HUES64 (cell line): ENCODE measurements at regions not wholly inside any gene's neighbourhood (a gene's known extent, or its start where the extent isn't known, plus 50 kb on each side); places are given as distances from the start of the nearest gene placed in this dataset.
"Not testable (repeated sequence)": the region's sequence is repeated elsewhere in the genome, so short reads cannot be mapped to it uniquely, and the experiment has no call there.

Experiments used
- H3K27ac ChIP-seq: 2 replicates; pipeline ENCODE4 v1.7.0; 2013; ENCODE audit warnings: low read depth, low read length, inconsistent platforms
- H3K27me3 ChIP-seq: 2 replicates; pipeline ENCODE4 v1.6.1; 2013; ENCODE audit warnings: mild to moderate bottlenecking, low read length; ENCODE audit not compliant: insufficient read depth
- H3K36me3 ChIP-seq: 2 replicates; pipeline ENCODE4 v1.6.1; 2013; ENCODE audit warnings: mild to moderate bottlenecking, low read length; ENCODE audit not compliant: insufficient read depth
- H3K4me1 ChIP-seq: 2 replicates; pipeline ENCODE4 v1.6.1; 2013; ENCODE audit warnings: mild to moderate bottlenecking, low read length, moderate library complexity; ENCODE audit not compliant: insufficient read depth
- H3K4me3 ChIP-seq: 2 replicates; pipeline ENCODE4 v1.5.1; 2013; ENCODE audit warnings: mild to moderate bottlenecking, low read length, moderate library complexity
- H3K9ac ChIP-seq: 2 replicates; pipeline ENCODE4 v1.6.1; 2013; ENCODE audit warnings: mild to moderate bottlenecking, low read depth, low read length
- H3K9me3 ChIP-seq: 2 replicates; pipeline ENCODE4 v1.6.1; 2013; ENCODE audit warnings: low read depth, low read length; ENCODE audit not compliant: insufficient read depth
- WGBS: fragments of 150-250, 120-280 bp; methylation state at CpG from one replicate; pipeline ENCODE4 v1.1.7; 2013; ENCODE audit warnings: missing lambda C conversion rate; 5-methylcytosine and 5-hydroxymethylcytosine counted together

GRCh38 chr5:120174089-120174488 lies 290.0 kb upstream of the PRR16 start:
- Histone ChIP-seq H3K27me3 (no peaks in the 10 kb centered on the region), H3K9me3 (no peaks in the 10 kb centered on the region), H3K27ac (no peak overlapping the region), H3K4me3 (no peak overlapping the region), H3K9ac (no peak overlapping the region), H3K36me3 (no peaks in the 10 kb centered on the region), H3K4me1 (no peaks in the 10 kb centered on the region)
- WGBS: 93% methylated on average over 2 of the region's 2 CpGs

DNA sequence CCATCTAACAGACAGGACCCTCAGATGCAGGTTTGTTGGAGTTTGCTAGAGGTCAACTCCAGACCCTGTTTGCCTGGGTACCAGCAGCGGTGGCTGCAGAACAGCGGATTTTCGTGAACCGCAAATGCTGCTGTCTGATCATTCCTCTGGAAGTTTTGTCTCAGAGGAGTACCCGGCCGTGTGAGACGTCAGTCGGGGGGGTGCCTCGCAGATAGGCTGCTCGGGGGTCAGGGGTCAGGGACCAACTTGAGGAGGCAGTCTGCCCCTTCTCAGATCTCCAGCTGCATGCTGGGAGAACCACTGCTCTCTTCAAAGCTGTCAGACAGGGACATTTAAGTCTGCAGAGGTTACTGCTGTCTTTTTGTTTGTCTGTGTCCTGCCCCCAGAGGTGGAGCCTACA lies 282.9 kb upstream of the PRR16 start:
- not testable (repeated sequence) for H3K9me3 ChIP-seq, H3K4me1 ChIP-seq, H3K27ac ChIP-seq, H3K27me3 ChIP-seq, H3K36me3 ChIP-seq, H3K4me3 ChIP-seq, H3K9ac ChIP-seq
- WGBS: 95% methylated on average over 10 of the region's 10 CpGs

GRCh38 chr5:120194650-120195049 lies 269.4 kb upstream of the PRR16 start:
- peaks cover 36% of the 10 kb centered on the region for H3K27me3 ChIP-seq
- WGBS: 60% methylated on average over 1 of the region's 2 CpGs
- not testable (repeated sequence) for H3K9ac ChIP-seq, H3K4me3 ChIP-seq, H3K27ac ChIP-seq, H3K4me1 ChIP-seq, H3K36me3 ChIP-seq, H3K9me3 ChIP-seq

GRCh38 chr5:120199559-120199958 lies 264.5 kb upstream of the PRR16 start:
- Histone ChIP-seq H3K4me1 (peaks cover 5% of the 10 kb centered on the region; the same call in 1 of the 2 replicates), H3K9me3 (no peaks in the 10 kb centered on the region), H3K27ac (no peak overlapping the region), H3K36me3 (no peaks in the 10 kb centered on the region), H3K4me3 (no peak overlapping the region), H3K9ac (no peak overlapping the region), H3K27me3 (peaks cover 17% of the 10 kb centered on the region)
- 97% methylated on average over 3 of the region's 3 CpGs for WGBS

GRCh38 chr5:120207129-120207528 lies 257.0 kb upstream of the PRR16 start:
- Histone ChIP-seq H3K27ac (no peak overlapping the region), H3K9me3 (no peaks in the 10 kb centered on the region), H3K27me3 (no peaks in the 10 kb centered on the region), H3K4me1 (no peaks in the 10 kb centered on the region), H3K4me3 (no peak overlapping the region), H3K9ac (no peak overlapping the region), H3K36me3 (no peaks in the 10 kb centered on the region)

DNA sequence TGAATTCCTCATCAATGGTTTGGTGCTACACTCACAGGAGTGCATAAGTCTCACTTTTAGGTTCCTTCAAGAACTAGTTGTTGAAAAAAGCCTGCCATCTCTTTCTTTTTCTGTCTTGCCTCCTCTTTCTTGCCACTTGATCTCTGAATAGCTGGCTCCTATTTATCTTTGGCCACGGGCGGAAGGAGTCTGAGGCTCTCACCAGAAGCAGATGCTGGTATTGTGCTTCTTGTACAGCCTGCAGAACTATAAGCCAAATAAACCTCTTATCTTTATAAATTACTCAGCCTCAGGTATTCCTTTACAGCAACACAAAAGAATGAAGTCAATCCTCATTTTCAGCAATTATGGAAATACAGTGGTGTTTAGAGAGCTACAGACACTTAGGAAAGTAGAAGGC lies 247.1 kb upstream of the PRR16 start:
- H3K27me3 ChIP-seq: no peaks in the 10 kb centered on the region
- H3K27ac ChIP-seq: no peak overlapping the region
- no peak overlapping the region for H3K4me3 ChIP-seq
- H3K36me3 ChIP-seq: no peaks in the 10 kb centered on the region
- 94% methylated on average over 2 of the region's 2 CpGs for WGBS
- H3K9me3 ChIP-seq: no peaks in the 10 kb centered on the region
- no peaks in the 10 kb centered on the region for H3K4me1 ChIP-seq
- no peak overlapping the region for H3K9ac ChIP-seq

- Histone ChIP-seq H3K9ac (no peak overlapping the region), H3K4me3 (no peak overlapping the region), H3K27ac (no peak overlapping the region), H3K4me1 (no peaks in the 10 kb centered on the region), H3K36me3 (no peaks in the 10 kb centered on the region), H3K9me3 (no peaks in the 10 kb centered on the region), H3K27me3 (no peaks in the 10 kb centered on the region)
- WGBS: 100% methylated on average over 3 of the region's 3 CpGs
These were observed 244.1 kb upstream of the PRR16 start for GRCh38 chr5:120219988-120220387.

GRCh38 chr5:120225524-120225923 lies 238.6 kb upstream of the PRR16 start:
- H3K4me3 ChIP-seq: no peak overlapping the region

DNA sequence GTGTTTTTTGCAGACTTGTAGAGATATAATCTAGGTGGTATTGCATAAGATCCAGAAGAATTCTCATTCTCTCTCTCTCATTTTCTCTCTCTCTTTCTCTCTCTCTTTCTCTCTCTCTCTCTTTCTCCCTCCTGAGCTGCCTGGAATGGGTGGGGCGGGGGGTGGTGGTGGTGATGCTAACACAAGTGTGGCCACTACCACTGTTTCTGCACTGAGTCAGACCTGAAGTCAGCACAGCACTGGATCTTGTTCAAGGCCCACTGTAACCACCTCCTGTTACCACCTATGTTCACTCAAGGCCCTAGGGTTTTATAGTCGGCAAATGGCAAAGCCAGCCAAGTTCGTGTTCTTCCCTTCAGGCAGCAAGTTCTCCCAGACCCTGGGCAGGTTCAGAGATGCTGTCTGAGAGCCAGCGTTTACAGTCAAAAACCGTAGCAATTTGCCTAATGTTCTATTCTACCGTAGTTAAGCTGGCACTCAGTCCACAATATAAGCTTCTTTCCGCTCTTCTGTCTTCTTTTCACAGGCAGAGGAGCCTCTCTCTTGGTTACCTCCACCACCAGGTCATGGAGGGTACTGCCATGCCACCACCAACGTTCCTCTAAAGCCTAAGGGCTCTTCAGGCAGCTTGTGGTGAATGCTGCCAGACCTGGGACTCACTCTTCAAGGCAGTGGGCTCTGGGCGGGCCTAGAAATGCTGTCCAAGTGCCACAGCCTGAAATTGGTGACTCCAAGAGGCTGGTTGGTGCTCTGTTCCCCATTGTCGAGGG lies 235.7 kb upstream of the PRR16 start:
- 90% methylated on average over 9 of the region's 10 CpGs for WGBS
- H3K27me3 ChIP-seq: no peaks in the 10 kb centered on the region
- H3K4me1 ChIP-seq: no peaks in the 10 kb centered on the region
- no peaks in the 10 kb centered on the region for H3K36me3 ChIP-seq
- H3K9me3 ChIP-seq: no peaks in the 10 kb centered on the region
- H3K9ac ChIP-seq: no peak overlapping the region
- H3K27ac ChIP-seq: no peak overlapping the region
- no peak overlapping the region for H3K4me3 ChIP-seq

More at GRCh38 chr5:120225524-120225923, 238.6 kb upstream of the PRR16 start:
- Histone ChIP-seq H3K36me3 (no peaks in the 10 kb centered on the region), H3K4me1 (no peaks in the 10 kb centered on the region), H3K27ac (no peak overlapping the region), H3K9me3 (no peaks in the 10 kb centered on the region), H3K9ac (no peak overlapping the region), H3K27me3 (no peaks in the 10 kb centered on the region)
- 86% methylated on average over 1 of the region's 2 CpGs for WGBS

GRCh38 chr5:120229036-120229435 lies 235.1 kb upstream of the PRR16 start:
- no peaks in the 10 kb centered on the region for H3K9me3 ChIP-seq
- 91% methylated on average over 1 of the region's 1 CpG for WGBS
- no peaks in the 10 kb centered on the region for H3K4me1 ChIP-seq
- H3K4me3 ChIP-seq: no peak overlapping the region
- H3K9ac ChIP-seq: no peak overlapping the region
- no peaks in the 10 kb centered on the region for H3K27me3 ChIP-seq
- no peak overlapping the region for H3K27ac ChIP-seq
- no peaks in the 10 kb centered on the region for H3K36me3 ChIP-seq

GRCh38 chr5:120231563-120231962 lies 232.5 kb upstream of the PRR16 start:
- H3K27ac ChIP-seq: no peak overlapping the region
- H3K4me1 ChIP-seq: no peaks in the 10 kb centered on the region
- no peak overlapping the region for H3K4me3 ChIP-seq
- no peaks in the 10 kb centered on the region for H3K9me3 ChIP-seq
- H3K36me3 ChIP-seq: no peaks in the 10 kb centered on the region
- no peaks in the 10 kb centered on the region for H3K27me3 ChIP-seq
- no peak overlapping the region for H3K9ac ChIP-seq
- WGBS: no CpG with 5 or more reads among the region's 1 CpG

DNA sequence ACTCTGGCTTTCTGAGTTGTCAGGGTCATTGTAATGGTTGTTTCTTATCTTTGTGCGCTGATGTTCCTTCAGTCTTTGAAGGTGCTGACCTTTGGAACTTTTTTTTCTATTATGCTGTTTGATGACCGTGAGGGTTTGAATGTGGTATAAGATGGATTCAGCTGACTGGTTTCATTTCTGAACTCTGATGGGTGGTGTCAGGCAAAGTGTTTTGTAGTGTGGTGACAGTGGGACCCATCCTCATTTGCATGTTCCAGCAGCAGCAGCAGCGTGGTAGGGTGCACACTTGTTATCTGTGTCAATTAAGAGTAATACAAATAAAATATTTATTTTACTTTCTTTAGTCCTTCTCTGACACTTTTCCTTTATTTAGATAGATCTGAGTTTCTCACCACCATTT lies 227.7 kb upstream of the PRR16 start:
- Histone ChIP-seq H3K27me3 (no peaks in the 10 kb centered on the region), H3K36me3 (no peaks in the 10 kb centered on the region), H3K9ac (no peak overlapping the region), H3K9me3 (no peaks in the 10 kb centered on the region), H3K4me1 (peaks cover 12% of the 10 kb centered on the region; the same call in 1 of the 2 replicates), H3K4me3 (no peak overlapping the region), H3K27ac (no peak overlapping the region)
- 94% methylated on average over 2 of the region's 3 CpGs for WGBS
